Heart right ventricle (tissue), 16 donors: ENCODE measurements at regions not wholly inside any gene's neighbourhood (a gene's known extent, or its start where the extent isn't known, plus 50 kb on each side); places are given as distances from the start of the nearest gene placed in this dataset.

ENCODE experiments used
- ATAC-seq, 8 donors: fragments of 200-7000 bp; cut with Tn5 transposase; one replicate each; pipeline ENCODE4 v1.9.1; 2020; ENCODE audit warnings: mild to moderate bottlenecking in 8 of 8, moderate library complexity in 8 of 8, moderate number of reproducible peaks in 1 of 8
- DNase-seq, 2 donors: peaks; one replicate each; pipeline ENCODE4 v3.0.0-alpha.2; 2020
- H3K27ac ChIP-seq, 10 donors: fragments of 200-600 bp; sonication (generic) in 2 of 10; one replicate each; pipeline versions ENCODE4 v1.5.0 to v1.8.0; 2020 to 2022; ENCODE audit warnings: mild to moderate bottlenecking in 3 of 10
- H3K27me3 ChIP-seq, 7 donors: fragments of 200-600 bp; one replicate each; pipeline ENCODE4 v1.8.0; 2021 to 2022; ENCODE audit warnings: mild to moderate bottlenecking in 2 of 7
- H3K36me3 ChIP-seq, 9 donors: fragments of 200-600 bp; sonication (generic) in 1 of 9; one replicate each; pipeline versions ENCODE4 v1.5.0 to v1.8.0; 2020 to 2022; ENCODE audit warnings: mild to moderate bottlenecking in 2 of 9
- H3K4me1 ChIP-seq, 9 donors: fragments of 200-600 bp; sonication (generic) in 1 of 9; one replicate each; pipeline versions ENCODE4 v1.5.0 to v1.8.0; 2020 to 2022; ENCODE audit warnings: mild to moderate bottlenecking in 4 of 9
- H3K4me3 ChIP-seq, 10 donors: fragments of 200-600 bp; sonication (generic) in 2 of 10; one replicate each; pipeline versions ENCODE4 v1.5.0 to v1.8.0; 2020 to 2022; ENCODE audit warnings: mild to moderate bottlenecking in 7 of 10, moderate library complexity in 2 of 10
- H3K9me3 ChIP-seq, 11 donors: fragments of 200-600 bp in 10 of 11; sonication (generic) in 2 of 11; one replicate each; pipeline versions ENCODE4 v1.5.0 to v1.8.0; 2013 to 2022; ENCODE audit warnings: mild to moderate bottlenecking in 2 of 11, control low read depth in 1 of 11, moderate library complexity in 1 of 11
- WGBS, 2 donors: extraction: QIAGEN DNeasy Blood & Tissue Kit; methylation state at CpG; one replicate each; pipeline ENCODE4 v1.1.7; 2013; ENCODE audit warnings: inconsistent platforms in 1 of 2; 5-methylcytosine and 5-hydroxymethylcytosine counted together
- intact Hi-C, 10 donors: fragments of 100-400 bp; cut with DNase I; formaldehyde crosslinking; loops; one replicate each; pipeline versions ENCODE4 v1.11.1 to v1.14.2; 2022
- TF ChIP-seq, protein P1 (sequence below), 9 donors: fragments of 200-600 bp; sonication (generic) in 2 of 9; IDR thresholded peaks; one replicate each; pipeline versions ENCODE4 v1.5.0 to v1.8.0; 2021 to 2022; ENCODE audit warnings: antibody characterized with exemption in 9 of 9, mild to moderate bottlenecking in 5 of 9, moderate library complexity in 1 of 9
- donor health status: Arrhythmogenic right ventricular cardiomyopathy.
- donor health status: ischemic (EF 13 %, LVEDD 7.1; RV severe dilation, severe dysfunction).
- donor health status: healthy with polysubstance abuse.
- donor health status: DM: no; HTN: yes; CAD: no.
- donor health status: DM: no; HTN: no; CAD: no.
- donor health status: ischemic (EF 25% LVEDD 6.9; RV normal size, moderate dysfunction).
- donor health status: ischemic (EF 25% LVEDD 5.7; RV mildly dilated, moderate dysfunction).
- donor health status: healthy.
- donor health status: DM: yes; HTN: yes; CAD: no.
- donor health status: Ischemic cardiomyopathy.
- donor health status: ischemic (EF 35%, LVEDD 5.7; RV mildly dilated, moderate dysfunction).
- donor health status: nonischemic (EF 11% LVEDD 7.7; RV severe dilation, severe dysfunction).
- donor health status: DM: yes; HTN: yes; CAD: no.
- donor health status: PGD.
- donor health status: ischemic (EF 29% LVEDD 5.4; RV normal size, mild dysfunction).
- donor health status: nonischemic (EF 23%, LVEDD 6.1; RV moderate dilation, normal function).

DNA sequence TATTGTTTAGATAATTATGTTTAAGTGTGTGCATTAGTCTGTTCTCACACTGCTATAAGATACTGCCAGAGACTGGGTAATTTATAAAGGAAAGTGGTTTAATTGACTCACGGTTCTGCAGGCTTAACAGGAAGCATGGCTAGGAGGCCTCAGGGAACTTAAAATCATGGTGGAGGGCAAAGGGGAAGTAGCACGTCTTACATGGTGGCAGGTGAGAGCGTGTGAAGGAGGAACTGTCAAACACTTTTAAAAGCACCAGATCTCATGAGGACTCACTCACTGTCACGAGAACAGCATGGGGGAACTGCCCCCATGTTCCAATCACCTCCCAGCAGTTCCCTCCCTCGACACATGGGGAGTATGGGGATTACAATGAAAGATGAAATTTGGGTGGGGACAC is 203.5 kb upstream of the GOT2 start:
- WGBS, 2 donors = 45 to 61% methylated on average over 5 of the region's 5 CpGs
- no peak overlapping the region for H3K4me3 ChIP-seq
- intact Hi-C loops = no loop called here
- TF ChIP-seq, protein P1, sequence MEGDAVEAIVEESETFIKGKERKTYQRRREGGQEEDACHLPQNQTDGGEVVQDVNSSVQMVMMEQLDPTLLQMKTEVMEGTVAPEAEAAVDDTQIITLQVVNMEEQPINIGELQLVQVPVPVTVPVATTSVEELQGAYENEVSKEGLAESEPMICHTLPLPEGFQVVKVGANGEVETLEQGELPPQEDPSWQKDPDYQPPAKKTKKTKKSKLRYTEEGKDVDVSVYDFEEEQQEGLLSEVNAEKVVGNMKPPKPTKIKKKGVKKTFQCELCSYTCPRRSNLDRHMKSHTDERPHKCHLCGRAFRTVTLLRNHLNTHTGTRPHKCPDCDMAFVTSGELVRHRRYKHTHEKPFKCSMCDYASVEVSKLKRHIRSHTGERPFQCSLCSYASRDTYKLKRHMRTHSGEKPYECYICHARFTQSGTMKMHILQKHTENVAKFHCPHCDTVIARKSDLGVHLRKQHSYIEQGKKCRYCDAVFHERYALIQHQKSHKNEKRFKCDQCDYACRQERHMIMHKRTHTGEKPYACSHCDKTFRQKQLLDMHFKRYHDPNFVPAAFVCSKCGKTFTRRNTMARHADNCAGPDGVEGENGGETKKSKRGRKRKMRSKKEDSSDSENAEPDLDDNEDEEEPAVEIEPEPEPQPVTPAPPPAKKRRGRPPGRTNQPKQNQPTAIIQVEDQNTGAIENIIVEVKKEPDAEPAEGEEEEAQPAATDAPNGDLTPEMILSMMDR (IDR thresholded peaks at IDR 0.05) = no peak
- H3K9me3 ChIP-seq = peaks cover 0 to 8% (median 4%) of the 10 kb centered on the region in 11 donors
- no peak for DNase-seq
- H3K4me1 ChIP-seq = peaks cover 0 to 4% (median 0%) of the 10 kb centered on the region in 9 donors
- no peak overlapping the region for H3K27ac ChIP-seq
- ATAC-seq = no peak
- no peaks in the 10 kb centered on the region for H3K27me3 ChIP-seq
- H3K36me3 ChIP-seq = no peaks in the 10 kb centered on the region

DNA sequence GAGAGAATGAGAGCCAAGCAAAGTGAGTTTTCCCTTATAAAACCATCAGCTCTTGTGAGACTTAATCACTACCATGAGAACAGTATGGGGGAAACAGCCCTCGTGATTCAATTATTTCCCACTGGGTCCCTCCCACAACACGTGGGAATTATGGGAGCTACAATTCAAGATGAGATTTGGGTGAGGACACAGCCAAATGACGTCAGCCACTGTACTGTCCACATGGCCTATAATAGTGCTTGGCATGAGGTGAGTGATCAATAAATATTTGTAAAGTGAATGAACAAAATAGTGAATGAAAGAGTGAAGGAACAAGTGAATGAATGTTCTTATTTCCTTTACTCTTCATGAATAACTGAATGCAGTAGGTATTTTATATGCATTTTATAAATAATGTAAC is 199.1 kb upstream of the GOT2 start:
- H3K27me3 ChIP-seq = no peaks in the 10 kb centered on the region

DNA sequence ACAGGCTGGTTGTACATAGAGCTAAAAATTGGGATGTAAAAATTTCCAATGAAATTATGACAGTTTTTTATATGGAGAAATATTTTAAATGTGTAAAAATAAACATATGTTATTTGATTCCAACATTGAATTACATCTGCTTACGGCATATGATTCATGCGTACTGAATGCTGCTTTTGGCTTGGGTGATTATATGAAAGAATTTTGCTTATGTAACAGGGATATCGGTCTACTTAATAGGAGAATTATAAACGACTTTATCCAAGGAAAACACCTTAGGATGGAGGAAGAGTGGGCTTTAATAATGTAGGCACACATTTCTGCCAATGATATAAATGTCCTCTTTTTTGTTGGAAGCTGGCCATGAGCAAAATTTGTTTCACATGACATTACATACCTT is 197.3 kb upstream of the GOT2 start:
- 70 to 83% methylated on average over 4 of the region's 4 CpGs for WGBS, 2 donors

More for the DNA sequence above, 199.1 kb upstream of the GOT2 start:
- H3K9me3 ChIP-seq = peaks cover 0 to 8% (median 4%) of the 10 kb centered on the region in 11 donors
- H3K4me3 ChIP-seq = no peak overlapping the region
- no peak for DNase-seq
- no peak overlapping the region for H3K27ac ChIP-seq
- ATAC-seq = no peak
- no peaks in the 10 kb centered on the region for H3K36me3 ChIP-seq
- TF ChIP-seq, protein P1 (IDR thresholded peaks at IDR 0.05) = no peak
- H3K4me1 ChIP-seq = no peaks in the 10 kb centered on the region
- WGBS, 2 donors = 68 to 76% methylated on average over 3 of the region's 3 CpGs
- intact Hi-C loops = no loop called here

DNA sequence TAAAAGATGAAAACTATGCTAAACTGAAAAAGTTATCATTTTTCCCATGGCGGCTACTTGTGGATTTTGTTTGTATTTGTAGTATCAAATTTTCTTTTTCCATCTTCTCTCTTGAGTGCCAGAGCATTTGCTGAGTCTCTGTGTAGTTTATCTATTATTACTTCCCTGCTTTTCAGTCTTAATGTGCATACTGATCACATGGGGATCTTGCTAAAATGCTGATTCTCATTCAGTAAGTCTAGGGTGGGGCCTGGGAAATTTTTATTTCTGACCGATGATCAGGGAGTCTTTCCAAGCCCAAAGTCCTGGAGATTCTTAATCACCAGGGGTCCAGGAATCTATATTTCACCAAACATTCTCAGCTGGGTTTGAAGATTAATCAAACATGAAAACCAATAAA is 189.0 kb upstream of the GOT2 start:
- ATAC-seq (no peak), DNase-seq (no peak)
- no peaks in the 10 kb centered on the region for H3K36me3 ChIP-seq
- no peaks in the 10 kb centered on the region for H3K27me3 ChIP-seq
- TF ChIP-seq, protein P1 (IDR thresholded peaks at IDR 0.05) = no peak
- no peak overlapping the region for H3K27ac ChIP-seq
- 84 to 89% methylated on average over 2 of the region's 2 CpGs for WGBS, 2 donors
- no peaks in the 10 kb centered on the region for H3K4me1 ChIP-seq
- H3K4me3 ChIP-seq = no peak overlapping the region
- H3K9me3 ChIP-seq = peaks cover 0 to 12% (median 0%) of the 10 kb centered on the region in 11 donors
- intact Hi-C loops = no loop called here

More for the DNA sequence above, 197.3 kb upstream of the GOT2 start:
- Histone ChIP-seq H3K4me1 (no peaks in the 10 kb centered on the region), H3K36me3 (no peaks in the 10 kb centered on the region), H3K9me3 (peaks cover 0 to 9% (median 4%) of the 10 kb centered on the region in 11 donors), H3K4me3 (no peak overlapping the region), H3K27ac (no peak overlapping the region), H3K27me3 (no peaks in the 10 kb centered on the region)
- DNase-seq = no peak
- ATAC-seq = no peak
- TF ChIP-seq, protein P1 (IDR thresholded peaks at IDR 0.05) = no peak
- intact Hi-C loops = no loop called here
